ENCODE measurements at regions not wholly inside any gene's neighbourhood (a gene's known extent, or its start where the extent isn't known, plus 50 kb on each side); places are given as distances from the start of the nearest gene placed in this dataset.

- no peaks in the 10 kb centered on the region for H4K20me1 ChIP-seq (replicated peaks; ENCODE audit: insufficient read depth)
- no peak overlapping the region for H3K4me3 ChIP-seq
- H3K4me1 Mint-ChIP-seq, result no peaks in the 10 kb centered on the region; the same call in 2 of the 3 replicates
- H3K27me3 Mint-ChIP-seq (ENCODE audit: insufficient read depth, low read depth, poor library complexity), result peaks cover 6% of the 10 kb centered on the region
- no peaks in the 10 kb centered on the region for H3F3A ChIP-seq (replicated peaks; ENCODE audit: low read depth)
- peak overlapping the region; percentile 57; the same call in 1 of the 2 replicates for H2AFZ ChIP-seq
- no peaks in the 10 kb centered on the region for H3K36me3 Mint-ChIP-seq (ENCODE audit: low read depth)
- no peak overlapping the region for H3K4me3 Mint-ChIP-seq
- H3K9me3 Mint-ChIP-seq, result peaks cover 11% of the 10 kb centered on the region; the same call in 2 of the 3 replicates
- H3K4me1 ChIP-seq (ENCODE audit: insufficient read depth), result no peaks in the 10 kb centered on the region
- no peaks in the 10 kb centered on the region for H3K79me2 ChIP-seq (replicated peaks; ENCODE audit: insufficient read depth)
- no peak overlapping the region for H3K27ac ChIP-seq (ENCODE audit: low read depth)
- no peak for ATAC-seq
- H3K9me2 ChIP-seq (ENCODE audit: insufficient read depth), result 0 out of 2 replicates have a peak, but pooled peaks cover 3% of the 10 kb centered on the region
- TF ChIP-seq CREB1 (CRISPR knock-in tag; IDR thresholded peaks at IDR 0.05; ENCODE audit: low read depth) (no peak), STAT1 (IDR thresholded peaks at IDR 0.05; ENCODE audit: unreplicated experiment) (no peak), CTCF (conservative IDR thresholded peaks at IDR 0.05; ENCODE audit: low read depth in 2 of 2) (no peak)
- no peak for DNase-seq (ENCODE audit: low spot score)
- H3K27me3 ChIP-seq (ENCODE audit: insufficient read depth), result no peaks in the 10 kb centered on the region
- H3K27ac Mint-ChIP-seq, result no peak overlapping the region
- no peaks in the 10 kb centered on the region for H3K36me3 ChIP-seq (ENCODE audit: insufficient read depth)
- H3K4me2 ChIP-seq, result no peak overlapping the region
Measured at GRCh38 chr2:224638301-224638823, 53.2 kb upstream of the CUL3 start.

All from GM23338 (cell line).